ENCODE measurements at regions not wholly inside any gene's neighbourhood (a gene's known extent, or its start where the extent isn't known, plus 50 kb on each side); places are given as distances from the start of the nearest gene placed in this dataset.

DNA sequence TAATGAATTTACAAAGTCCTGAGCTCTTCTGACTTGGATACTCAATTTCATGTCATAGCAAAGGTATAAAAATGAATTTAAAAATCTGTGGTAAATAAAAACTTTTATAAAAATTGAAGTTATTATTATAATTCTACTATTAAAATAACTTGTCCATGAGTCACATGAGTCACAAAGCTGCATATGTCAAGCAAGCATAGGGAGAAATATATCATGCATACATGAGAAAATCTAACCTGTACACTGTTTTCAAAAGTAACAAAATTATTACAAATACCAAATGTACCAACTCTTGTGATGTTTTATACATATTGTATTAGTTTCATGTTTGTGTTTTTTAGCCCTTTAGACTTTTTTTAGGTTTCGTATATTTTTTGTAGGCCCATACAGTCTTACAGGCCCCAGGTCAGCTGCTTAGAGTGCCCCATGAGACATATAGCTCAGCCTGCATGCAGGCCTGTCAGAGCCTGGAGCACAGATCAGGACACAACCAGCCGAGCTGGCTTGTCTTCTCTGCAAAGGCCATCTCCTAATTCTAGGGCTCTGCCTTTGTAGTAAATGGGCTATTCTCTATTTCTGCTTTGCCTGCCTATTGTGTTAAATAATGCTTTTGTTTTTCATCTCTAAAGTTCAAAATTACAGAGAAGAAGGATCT is 818.7 kb upstream of the TENM3 start:
- DNase-seq (ENCODE audit: low read depth in 4 of 4, low spot score in 2 of 4) = no peak

DNA sequence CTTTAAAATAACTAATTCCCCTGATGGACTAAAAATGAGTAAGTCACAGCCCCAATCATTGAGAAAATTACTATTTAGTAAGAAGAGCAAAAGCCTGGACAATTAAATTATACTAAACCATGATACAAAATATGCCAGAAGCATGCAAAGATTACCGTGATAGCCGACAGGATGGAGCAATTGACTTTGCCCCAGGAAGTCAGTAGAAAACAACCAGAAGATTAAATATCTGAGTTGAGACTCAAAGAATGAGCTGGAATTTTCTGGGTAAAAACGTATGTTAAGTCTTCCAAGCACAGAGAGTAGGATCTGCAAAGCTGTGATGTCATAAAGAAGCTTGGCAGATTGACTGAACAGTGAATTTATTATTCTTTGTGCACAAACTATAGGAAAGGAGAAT is 816.1 kb upstream of the TENM3 start:
- no peak for DNase-seq (ENCODE audit: low read depth in 4 of 4, low spot score in 2 of 4)

DNA sequence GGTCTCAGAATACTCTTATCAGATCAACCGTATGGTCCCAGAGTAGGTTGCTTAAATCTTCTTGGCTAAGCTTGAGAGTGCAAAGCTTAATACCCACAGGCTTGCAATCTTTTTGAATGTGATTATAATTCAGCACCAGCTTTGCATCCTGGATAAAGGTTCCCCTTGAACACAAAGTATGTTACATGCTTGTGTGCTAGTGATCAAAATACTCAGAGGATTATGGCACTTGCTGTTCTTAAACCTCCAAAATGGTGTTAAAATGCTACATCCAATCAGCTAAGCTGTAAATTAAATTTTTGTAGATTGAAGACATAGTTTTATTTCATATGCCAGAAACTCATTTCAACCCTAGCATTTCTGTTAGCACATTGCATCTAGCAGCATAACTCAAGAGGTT is 812.2 kb upstream of the TENM3 start:
- DNase-seq (ENCODE audit: low read depth in 4 of 4, low spot score in 2 of 4) = no peak

DNA sequence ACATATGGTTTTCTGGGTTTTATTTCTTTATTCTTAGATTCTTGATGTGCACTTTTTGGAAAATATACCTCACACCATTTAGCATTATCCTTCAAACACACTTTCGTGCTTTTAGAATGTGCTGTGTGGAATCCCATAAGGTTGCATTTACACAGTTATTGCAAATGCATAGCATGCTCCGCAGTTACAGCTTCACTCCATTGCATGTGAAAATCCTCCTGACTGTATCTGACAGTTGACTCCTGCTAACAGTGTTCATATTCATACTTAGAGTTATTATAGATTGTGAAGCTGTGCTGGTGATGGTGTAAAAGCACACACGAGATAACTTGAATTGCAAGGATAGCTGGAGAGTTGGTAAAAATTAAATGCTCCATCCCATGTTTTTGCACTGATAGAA is 811.5 kb upstream of the TENM3 start:
- no peak for DNase-seq (ENCODE audit: low read depth in 4 of 4, low spot score in 2 of 4)

DNA sequence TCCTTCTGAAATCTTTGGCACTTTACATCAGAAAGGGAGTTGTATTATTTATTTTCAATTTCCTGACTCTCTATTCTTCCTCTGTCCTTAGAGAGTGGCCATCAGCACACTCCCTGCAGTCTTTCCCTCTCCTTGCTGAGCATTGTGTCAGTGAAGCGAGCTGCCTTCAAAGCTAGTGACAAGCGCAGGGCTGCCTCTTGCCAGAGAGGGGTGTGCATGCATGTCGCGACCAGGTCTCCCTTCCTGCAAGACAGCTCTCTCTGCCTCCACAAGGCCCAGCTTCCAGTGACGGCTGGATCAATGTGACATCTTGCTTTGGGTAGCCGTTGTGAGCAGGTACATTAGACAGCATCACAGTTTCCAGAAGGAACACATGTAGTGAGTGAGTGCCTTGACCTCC is 810.9 kb upstream of the TENM3 start:
- no peak for DNase-seq (ENCODE audit: low read depth in 4 of 4, low spot score in 2 of 4)

GRCh38 chr4:181437895-181438294 is 805.3 kb upstream of the TENM3 start:
- DNase-seq (ENCODE audit: low read depth in 4 of 4, low spot score in 2 of 4) = no peak

GRCh38 chr4:181438641-181439040 is 804.6 kb upstream of the TENM3 start:
- no peak for DNase-seq (ENCODE audit: low read depth in 4 of 4, low spot score in 2 of 4)

GRCh38 chr4:181443021-181443420 is 800.2 kb upstream of the TENM3 start:
- no peak for DNase-seq (ENCODE audit: low read depth in 4 of 4, low spot score in 2 of 4)

GRCh38 chr4:181465826-181466225 is 777.4 kb upstream of the TENM3 start:
- DNase-seq (ENCODE audit: low read depth in 4 of 4, low spot score in 2 of 4) = no peak

- DNase-seq (ENCODE audit: low read depth in 4 of 4, low spot score in 2 of 4) = no peak
Observed at GRCh38 chr4:181468451-181468850, 774.8 kb upstream of the TENM3 start.

DNA sequence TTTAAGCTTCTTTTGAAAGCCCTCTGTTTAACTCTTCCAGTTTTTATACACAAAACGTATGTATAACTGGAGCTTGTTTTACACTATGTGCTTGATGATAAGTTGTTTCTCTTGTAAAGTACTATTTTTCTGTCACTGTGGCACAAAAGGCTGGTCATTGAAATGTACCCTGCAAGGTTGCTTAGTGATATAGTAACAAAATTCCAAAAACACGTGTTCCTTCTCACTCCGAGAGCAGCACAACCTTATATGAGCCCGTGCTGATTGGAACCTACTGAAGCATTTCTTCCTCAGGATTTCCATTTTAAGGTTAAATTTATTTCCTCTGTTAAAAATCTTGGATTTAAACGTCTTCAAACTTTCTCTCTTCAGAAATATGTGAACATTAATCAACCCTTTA is 772.9 kb upstream of the TENM3 start:
- no peak for DNase-seq (ENCODE audit: low read depth in 4 of 4, low spot score in 2 of 4)

GRCh38 chr4:181475359-181475758 is 767.8 kb upstream of the TENM3 start:
- DNase-seq (ENCODE audit: low read depth in 4 of 4, low spot score in 2 of 4) = no peak

GRCh38 chr4:181475781-181476507 is 767.3 kb upstream of the TENM3 start:
- DNase-seq (ENCODE audit: low read depth in 4 of 4, low spot score in 2 of 4) = no peak

- DNase-seq (ENCODE audit: low read depth in 4 of 4, low spot score in 2 of 4) = no peak
Observed at GRCh38 chr4:181476508-181476890, 766.7 kb upstream of the TENM3 start.

DNA sequence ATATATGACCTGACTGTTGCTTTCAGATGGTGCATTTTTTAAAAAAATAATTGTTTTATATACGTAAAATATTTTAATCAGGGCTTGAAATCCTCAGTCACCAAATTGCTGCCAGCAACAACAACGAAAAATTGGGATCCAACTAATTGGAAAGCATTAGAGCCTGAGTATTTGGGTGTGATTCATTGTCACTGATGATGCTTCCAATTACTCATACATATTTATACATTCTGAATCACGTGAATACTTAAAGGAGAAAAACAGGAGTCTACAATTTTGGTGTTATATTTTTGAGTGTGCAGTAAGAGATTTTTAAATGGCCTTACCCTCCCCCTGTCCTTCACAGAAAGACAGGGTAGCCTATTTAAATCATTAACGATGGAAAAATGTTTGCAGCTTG is 765.6 kb upstream of the TENM3 start:
- DNase-seq (ENCODE audit: low read depth in 4 of 4, low spot score in 2 of 4) = no peak

DNA sequence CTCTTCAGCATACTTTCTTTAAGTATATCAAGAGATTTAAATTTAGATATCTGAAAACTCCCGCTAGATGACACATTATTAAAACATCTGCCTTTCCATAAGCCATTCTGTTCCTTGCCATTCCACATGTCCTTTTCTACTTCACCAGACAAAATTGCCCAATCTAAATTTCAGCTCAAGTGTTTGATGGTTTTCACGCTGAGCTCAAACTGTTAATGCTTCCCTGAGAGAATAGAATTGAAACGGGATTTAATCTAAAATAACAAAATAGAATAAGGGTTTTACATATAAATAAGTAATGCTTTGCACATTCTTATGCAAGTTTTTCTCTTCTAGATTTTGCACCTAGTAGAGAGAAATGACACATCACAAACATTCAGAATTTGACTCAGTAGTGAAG is 764.5 kb upstream of the TENM3 start:
- no peak for DNase-seq (ENCODE audit: low read depth in 4 of 4, low spot score in 2 of 4)

DNA sequence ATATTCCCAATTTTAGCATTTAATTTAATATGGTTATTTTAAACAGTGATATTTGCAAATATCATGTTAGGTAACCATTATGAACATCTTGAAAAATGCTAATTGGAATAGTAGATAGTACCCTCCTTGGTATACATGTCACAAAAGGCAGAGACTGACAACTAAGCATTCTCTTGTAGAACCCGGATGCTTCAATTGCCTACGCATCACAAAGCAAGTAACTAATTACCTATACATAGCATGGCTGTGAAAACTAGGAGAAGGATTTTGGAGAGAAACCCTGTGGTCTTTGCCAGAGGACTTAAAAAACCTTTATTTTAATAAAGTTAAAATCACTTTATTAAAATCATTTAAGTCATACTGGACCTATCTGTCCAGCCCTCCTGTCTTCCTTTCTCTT is 764.1 kb upstream of the TENM3 start:
- DNase-seq (ENCODE audit: low read depth in 4 of 4, low spot score in 2 of 4) = no peak

DNA sequence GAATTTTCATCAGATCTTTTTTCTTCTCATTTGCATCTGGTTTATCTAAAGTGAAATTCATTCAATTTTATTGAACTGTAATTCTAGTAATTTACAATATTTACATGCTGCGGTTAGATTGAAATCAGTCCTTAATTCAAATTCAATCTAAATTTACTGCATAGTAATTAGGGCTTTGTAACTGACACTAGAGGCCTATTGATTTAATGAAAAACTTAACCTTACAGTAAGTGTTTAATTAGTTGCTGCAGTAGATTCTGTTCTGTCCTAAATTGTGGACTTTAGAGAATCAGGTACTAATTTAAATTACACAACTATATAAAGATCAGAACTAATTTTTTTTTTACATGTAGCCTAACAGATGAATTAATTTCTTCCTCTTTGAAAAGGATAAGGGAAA is 758.8 kb upstream of the TENM3 start:
- no peak for DNase-seq (ENCODE audit: low read depth in 4 of 4, low spot score in 2 of 4)

- no peak for DNase-seq (ENCODE audit: low read depth in 4 of 4, low spot score in 2 of 4)
Observed at GRCh38 chr4:181488926-181489325, 754.3 kb upstream of the TENM3 start.

DNA sequence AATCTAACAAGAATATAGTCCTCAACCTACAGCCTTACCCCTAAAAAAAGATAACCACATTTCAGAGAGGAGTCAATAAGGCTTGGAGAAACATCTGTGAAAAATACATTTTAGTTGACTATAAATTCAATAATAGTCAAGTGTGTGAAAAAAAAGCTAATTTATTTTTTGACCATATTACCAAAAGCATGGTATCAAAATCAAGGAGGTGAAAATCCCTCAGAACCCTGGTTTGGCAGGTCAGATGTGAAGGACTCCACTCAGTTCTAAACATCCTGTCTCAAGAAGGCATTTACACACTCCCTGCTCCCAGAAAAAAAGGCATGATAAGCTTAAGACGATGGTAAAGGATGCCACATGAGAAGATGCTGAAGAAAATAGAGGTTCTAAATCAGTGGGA is 745.1 kb upstream of the TENM3 start:
- no peak for DNase-seq (ENCODE audit: low read depth in 4 of 4, low spot score in 2 of 4)

- DNase-seq (ENCODE audit: low read depth in 4 of 4, low spot score in 2 of 4) = no peak
Observed at GRCh38 chr4:181502611-181503010, 740.6 kb upstream of the TENM3 start.

DNA sequence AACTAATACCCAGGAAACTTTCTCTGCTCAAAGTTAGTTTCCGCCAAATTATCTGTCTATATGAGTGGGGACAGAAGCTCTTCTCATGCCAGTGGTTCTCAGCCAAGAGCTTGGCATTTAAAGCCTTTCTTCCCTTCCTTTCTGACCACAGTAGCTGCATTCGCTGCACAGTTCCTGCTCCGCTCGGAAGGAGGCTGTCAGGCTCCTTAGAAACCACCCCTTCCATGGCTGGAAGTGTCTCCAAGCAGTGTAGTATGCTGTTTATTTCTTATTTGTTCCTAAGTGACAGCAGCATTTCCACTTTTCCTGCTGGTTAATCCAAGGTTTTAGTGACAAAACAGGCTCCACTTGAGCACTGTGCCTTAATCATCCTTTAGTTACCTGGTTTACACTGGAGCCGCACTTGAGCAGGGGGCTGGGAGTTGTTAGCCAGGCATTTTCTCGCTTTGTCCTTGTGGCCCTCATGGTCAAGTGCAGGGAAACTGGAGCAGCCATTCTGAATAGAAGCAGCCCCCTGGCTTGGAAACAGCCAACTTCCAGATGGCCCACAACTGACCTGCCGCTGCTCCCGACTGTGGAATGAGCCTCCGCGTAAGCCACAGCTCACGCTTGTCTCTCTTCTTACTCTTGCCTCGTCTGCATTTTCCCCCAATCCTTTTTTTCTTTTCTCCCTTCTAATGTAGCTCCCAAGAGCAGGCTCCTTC is 739.4 kb upstream of the TENM3 start:
- DNase-seq (ENCODE audit: low read depth in 4 of 4, low spot score in 2 of 4) = no peak
